B cell (primary cell): ENCODE measurements at regions not wholly inside any gene's neighbourhood (a gene's known extent, or its start where the extent isn't known, plus 50 kb on each side); places are given as distances from the start of the nearest gene placed in this dataset.

Experiments
- ATAC-seq: fragments of 200-7000 bp; cut with Tn5 transposase; one replicate; pipeline ENCODE4 v1.10.0; 2021; ENCODE audit warnings: low read depth, mild to moderate bottlenecking, moderate number of reproducible peaks, moderate library complexity
- CTCF ChIA-PET: fragments of 350-600 bp; sonication (Branson Sonifier 250); formaldehyde crosslinking; loops from one replicate; lab custom pipeline; 2021; ENCODE audit warnings: antibody characterized with exemption, inconsistent platforms; lab: Charles Lee
- POLR2A ChIA-PET: fragments of 350-600 bp; sonication (Branson Sonifier 250); formaldehyde crosslinking; loops from one replicate; lab custom pipeline; 2021; ENCODE audit warnings: antibody characterized with exemption; lab: Charles Lee
- DNase-seq: peaks from one replicate; pipeline ENCODE4 v3.0.0; 2013
- H2AFZ ChIP-seq: 2 replicates; pipeline ENCODE4 v1.6.1; 2012; ENCODE audit warnings: mild to moderate bottlenecking, low read depth, low read length; ENCODE audit not compliant: insufficient read depth, poor library complexity, severe bottlenecking
- H3K27ac ChIP-seq, 2 donors: 1 replicate in 1 of 2; 2 replicates in 1 of 2; pipeline ENCODE4 v1.5.1; 2012 to 2013; ENCODE audit warnings: low read length in 2 of 2, mild to moderate bottlenecking in 2 of 2, moderate library complexity in 1 of 2
- H3K27me3 ChIP-seq, 4 experiments: fragments of 200-600 bp in 1 of 4; sonication (generic) in 1 of 4; replicated peaks in 1 of 4; 1 replicate in 2 of 4; 2 replicates in 2 of 4; pipeline versions ENCODE4 v1.6.1 to v1.7.0; 2013 to 2016; ENCODE audit warnings: low read length in 3 of 4, mild to moderate bottlenecking in 2 of 4, mixed read lengths in 1 of 4, moderate library complexity in 1 of 4; ENCODE audit not compliant: insufficient read depth in 4 of 4, control insufficient read depth in 3 of 4; ENCODE audit errors: control extremely low read depth in 1 of 4
- H3K36me3 ChIP-seq, 2 experiments: replicated peaks in 1 of 2; 1 replicate in 1 of 2; 2 replicates in 1 of 2; pipeline versions ENCODE4 v1.6.1 to v1.7.1; 2013; ENCODE audit warnings: low read length in 1 of 2; ENCODE audit not compliant: insufficient read depth in 2 of 2, control insufficient read depth in 1 of 2; ENCODE audit errors: control extremely low read depth in 1 of 2, extremely low read depth in 1 of 2
- H3K4me1 ChIP-seq, 2 donors: fragments of 200-600 bp in 1 of 2; sonication (generic) in 1 of 2; 1 replicate in 1 of 2; 2 replicates in 1 of 2; pipeline versions ENCODE4 v1.5.1 to v1.6.1; 2013 to 2017; ENCODE audit warnings: low read length in 2 of 2; ENCODE audit not compliant: control insufficient read depth in 2 of 2, insufficient read depth in 2 of 2
- H3K4me2 ChIP-seq: replicated peaks from 2 replicates; pipeline ENCODE3; 2012; ENCODE audit warnings: mild to moderate bottlenecking, low read depth, low read length; ENCODE audit not compliant: poor library complexity, severe bottlenecking
- H3K4me3 ChIP-seq, 5 experiments: fragments of 200-600 bp in 1 of 5; sonication (generic) in 1 of 5; 1 replicate in 3 of 5; 2 replicates in 2 of 5; pipeline versions ENCODE4 v1.5.1 to v1.7.0; 2011 to 2016; ENCODE audit warnings: low read length in 4 of 5, mild to moderate bottlenecking in 4 of 5, low read depth in 2 of 5, control low read depth in 1 of 5, moderate library complexity in 1 of 5; ENCODE audit not compliant: insufficient read depth in 1 of 5; ENCODE audit errors: control extremely low read depth in 1 of 5, extremely low read depth in 1 of 5
- H3K79me2 ChIP-seq: fragments of 200-600 bp; sonication (generic); one replicate; pipeline ENCODE4 v1.6.0; 2016; ENCODE audit warnings: low read length; ENCODE audit not compliant: control insufficient read depth, insufficient read depth
- H3K9ac ChIP-seq: fragments of 200-600 bp; sonication (generic); 2 replicates; pipeline ENCODE4 v1.6.1; 2017; ENCODE audit warnings: mild to moderate bottlenecking, low read length, moderate library complexity
- H3K9me3 ChIP-seq, 3 donors: one replicate each; pipeline versions ENCODE4 v1.6.1 to v1.7.1; 2013; ENCODE audit warnings: low read length in 2 of 3; ENCODE audit not compliant: control insufficient read depth in 2 of 3, insufficient read depth in 1 of 3; ENCODE audit errors: control extremely low read depth in 1 of 3
- H4K20me1 ChIP-seq: 2 replicates; pipeline ENCODE4 v1.6.0; 2012; ENCODE audit warnings: mild to moderate bottlenecking, low read length; ENCODE audit not compliant: insufficient read depth, control insufficient read depth, poor library complexity, severe bottlenecking
- H3K27ac Mint-ChIP-seq: one replicate; pipeline ENCODE4 v1.8.0; 2021; ENCODE audit warnings: mixed read lengths
- H3K27me3 Mint-ChIP-seq: one replicate; pipeline ENCODE4 v1.8.0; 2021; ENCODE audit warnings: mixed read lengths
- H3K4me1 Mint-ChIP-seq: one replicate; pipeline ENCODE4 v1.8.0; 2021; ENCODE audit warnings: mixed read lengths
- H3K4me3 Mint-ChIP-seq: one replicate; pipeline ENCODE4 v1.8.0; 2021; ENCODE audit warnings: mixed read lengths
- H3K9me3 Mint-ChIP-seq: one replicate; pipeline ENCODE4 v1.8.0; 2022; ENCODE audit warnings: mixed read lengths; ENCODE audit not compliant: insufficient read depth
- EZH2 ChIP-seq: IDR thresholded peaks from 2 replicates; pipeline ENCODE4 v1.6.1; 2012; ENCODE audit warnings: borderline replicate concordance, low read depth, mild to moderate bottlenecking, moderate library complexity, low read length; ENCODE audit not compliant: insufficient read depth, poor library complexity, severe bottlenecking
- WGBS: methylation state at CpG from one replicate; pipeline ENCODE4 v1.1.5; 2013; ENCODE audit warnings: missing lambda C conversion rate; ENCODE audit not compliant: insufficient coverage; 5-methylcytosine and 5-hydroxymethylcytosine counted together
- intact Hi-C: fragments of 100-400 bp; cut with micrococcal nuclease; formaldehyde crosslinking; loops from one replicate; pipeline ENCODE4 v1.10.0; 2022
- TF ChIP-seq, protein P1 (sequence below): fragments of 200-600 bp; IDR thresholded peaks from one replicate; pipeline ENCODE4 v1.8.0; 2022; ENCODE audit warnings: antibody characterized with exemption, mild to moderate bottlenecking

DNA sequence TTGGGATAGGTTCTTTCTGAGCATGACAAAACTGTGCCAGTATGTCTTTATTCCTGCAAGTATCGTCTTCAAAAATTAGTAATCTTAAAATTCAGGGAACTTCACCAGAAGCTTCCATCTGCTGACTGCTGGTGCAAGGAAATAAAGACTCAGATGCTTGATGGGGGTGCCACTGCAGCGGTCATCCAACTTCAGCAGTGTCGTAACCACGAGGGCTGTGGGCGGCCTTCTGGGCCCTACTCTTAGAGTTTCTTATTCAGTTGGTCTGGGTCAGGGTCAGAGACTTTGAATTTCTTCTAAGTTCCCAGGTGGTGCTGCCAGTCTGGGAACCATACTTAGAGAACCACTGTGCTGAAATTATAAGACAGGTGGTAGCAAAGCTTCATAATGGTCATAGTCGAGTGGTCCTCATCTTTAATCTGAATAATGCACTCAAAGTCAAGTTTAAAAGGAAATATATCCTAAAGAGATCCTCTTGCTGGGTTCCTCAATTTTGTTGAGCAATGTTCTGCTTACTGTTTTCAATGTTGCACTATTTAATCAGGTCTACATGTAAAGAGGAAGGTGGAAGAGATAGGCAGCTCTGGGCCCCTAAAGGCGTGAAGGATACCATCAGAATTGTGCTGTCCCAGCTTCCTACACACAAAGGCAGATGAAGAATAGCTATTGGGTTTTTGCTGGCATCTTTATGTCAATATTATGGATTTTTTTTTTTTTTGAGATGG lies 165.4 kb upstream of the GMDS start:
- H3K4me3 ChIP-seq, result no peak overlapping the region
- ATAC-seq (no peak), DNase-seq (no peak)
- no peaks in the 10 kb centered on the region for H4K20me1 ChIP-seq
- H3K79me2 ChIP-seq, result no peaks in the 10 kb centered on the region
- H3K27me3 Mint-ChIP-seq, result no peaks in the 10 kb centered on the region
- no peaks in the 10 kb centered on the region for H3K9me3 Mint-ChIP-seq
- no peaks in the 10 kb centered on the region for H3K4me1 Mint-ChIP-seq
- no peak overlapping the region for H3K27ac ChIP-seq
- POLR2A ChIA-PET, result no interaction called here
- TF ChIP-seq, protein P1, sequence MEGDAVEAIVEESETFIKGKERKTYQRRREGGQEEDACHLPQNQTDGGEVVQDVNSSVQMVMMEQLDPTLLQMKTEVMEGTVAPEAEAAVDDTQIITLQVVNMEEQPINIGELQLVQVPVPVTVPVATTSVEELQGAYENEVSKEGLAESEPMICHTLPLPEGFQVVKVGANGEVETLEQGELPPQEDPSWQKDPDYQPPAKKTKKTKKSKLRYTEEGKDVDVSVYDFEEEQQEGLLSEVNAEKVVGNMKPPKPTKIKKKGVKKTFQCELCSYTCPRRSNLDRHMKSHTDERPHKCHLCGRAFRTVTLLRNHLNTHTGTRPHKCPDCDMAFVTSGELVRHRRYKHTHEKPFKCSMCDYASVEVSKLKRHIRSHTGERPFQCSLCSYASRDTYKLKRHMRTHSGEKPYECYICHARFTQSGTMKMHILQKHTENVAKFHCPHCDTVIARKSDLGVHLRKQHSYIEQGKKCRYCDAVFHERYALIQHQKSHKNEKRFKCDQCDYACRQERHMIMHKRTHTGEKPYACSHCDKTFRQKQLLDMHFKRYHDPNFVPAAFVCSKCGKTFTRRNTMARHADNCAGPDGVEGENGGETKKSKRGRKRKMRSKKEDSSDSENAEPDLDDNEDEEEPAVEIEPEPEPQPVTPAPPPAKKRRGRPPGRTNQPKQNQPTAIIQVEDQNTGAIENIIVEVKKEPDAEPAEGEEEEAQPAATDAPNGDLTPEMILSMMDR, result no peak
- TF ChIP-seq EZH2, result no peak
- H3K27me3 ChIP-seq, result no peaks in the 10 kb centered on the region
- no peak overlapping the region for H3K27ac Mint-ChIP-seq
- no peak overlapping the region for H3K9ac ChIP-seq
- H3K4me3 Mint-ChIP-seq, result no peak overlapping the region
- H3K4me2 ChIP-seq, result no peak overlapping the region
- CTCF ChIA-PET, result no interaction called here
- H3K4me1 ChIP-seq, result no peaks in the 10 kb centered on the region
- 97% methylated on average over 6 of the region's 7 CpGs for WGBS
- H2AFZ ChIP-seq, result no peak overlapping the region
- H3K36me3 ChIP-seq, result no peaks in the 10 kb centered on the region
- no peaks in the 10 kb centered on the region for H3K9me3 ChIP-seq
- intact Hi-C loops, result no loop called here

DNA sequence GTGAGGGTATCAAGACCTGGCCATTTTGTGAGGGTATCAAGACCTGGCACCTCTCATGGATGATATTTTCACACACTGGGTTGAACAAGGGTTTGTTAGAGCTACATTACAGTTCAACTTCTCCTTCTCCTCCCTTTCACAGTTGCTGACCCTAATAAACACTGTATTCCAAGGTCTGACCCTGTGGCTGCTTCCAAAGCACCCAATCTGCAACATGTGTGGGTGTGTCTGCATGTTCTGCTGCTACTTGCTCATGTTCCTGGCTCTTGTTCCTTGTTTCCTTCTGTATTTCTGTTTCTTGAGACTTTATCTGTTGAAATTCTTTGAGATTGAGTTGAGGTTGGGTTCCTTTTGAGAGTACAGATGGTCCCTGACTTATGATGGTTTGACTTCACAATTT lies 162.1 kb upstream of the GMDS start:
- no peak overlapping the region for H3K4me3 ChIP-seq
- no peaks in the 10 kb centered on the region for H3K27me3 Mint-ChIP-seq
- CTCF ChIA-PET, result no interaction called here
- H2AFZ ChIP-seq, result no peak overlapping the region
- no peak for ATAC-seq
- no peak for TF ChIP-seq EZH2
- TF ChIP-seq, protein P1, result no peak
- intact Hi-C loops, result no loop called here
- H4K20me1 ChIP-seq, result no peaks in the 10 kb centered on the region
- no peaks in the 10 kb centered on the region for H3K27me3 ChIP-seq
- no peaks in the 10 kb centered on the region for H3K79me2 ChIP-seq
- H3K4me2 ChIP-seq, result no peak overlapping the region
- H3K4me3 Mint-ChIP-seq, result no peak overlapping the region
- H3K4me1 Mint-ChIP-seq, result no peaks in the 10 kb centered on the region
- POLR2A ChIA-PET, result no interaction called here
- DNase-seq, result no peak
- H3K4me1 ChIP-seq, result no peaks in the 10 kb centered on the region
- H3K27ac ChIP-seq, result no peak overlapping the region
- no peaks in the 10 kb centered on the region for H3K9me3 ChIP-seq
- no peaks in the 10 kb centered on the region for H3K9me3 Mint-ChIP-seq
- no peak overlapping the region for H3K27ac Mint-ChIP-seq
- no peak overlapping the region for H3K9ac ChIP-seq
- H3K36me3 ChIP-seq, result no peaks in the 10 kb centered on the region
